Ovary (tissue), 7 donors: ENCODE measurements at regions not wholly inside any gene's neighbourhood (a gene's known extent, or its start where the extent isn't known, plus 50 kb on each side); places are given as distances from the start of the nearest gene placed in this dataset.

Experiments used
- DNase-seq, 5 donors: peaks; one replicate each; pipeline ENCODE4 v3.0.0-alpha.2; 2019 to 2020
- H3K27ac ChIP-seq, 2 donors: fragments of 200-600 bp; one replicate each; pipeline versions ENCODE4 v1.5.1 to v1.8.0; 2019 to 2022
- H3K27me3 ChIP-seq: fragments of 200-600 bp; one replicate; pipeline ENCODE4 v1.8.0; 2022
- H3K36me3 ChIP-seq: fragments of 200-600 bp; sonication (generic); one replicate; pipeline ENCODE4 v1.5.1; 2019
- H3K4me1 ChIP-seq: one replicate; pipeline ENCODE4 v1.8.1; 2013; ENCODE audit warnings: mild to moderate bottlenecking, moderate library complexity; ENCODE audit not compliant: insufficient read depth
- H3K4me3 ChIP-seq: fragments of 200-600 bp; sonication (generic); one replicate; pipeline ENCODE4 v1.5.1; 2017
- H3K9me3 ChIP-seq, 2 donors: fragments of 200-600 bp in 1 of 2; sonication (generic) in 1 of 2; one replicate each; pipeline versions ENCODE4 v1.5.1 to v1.8.1; 2013 to 2019; ENCODE audit warnings: mild to moderate bottlenecking in 1 of 2, moderate library complexity in 1 of 2
- CTCF ChIP-seq, 3 donors: fragments of 450-650 bp in 2 of 3; fragments of 200-600 bp in 1 of 3; IDR thresholded peaks; one replicate each; pipeline versions ENCODE4 v1.5.1 to v1.8.0; 2016 to 2022; ENCODE audit warnings: antibody characterized with exemption in 3 of 3, mild to moderate bottlenecking in 1 of 3
- EP300 ChIP-seq: sonication (generic); formaldehyde crosslinking; IDR thresholded peaks from one replicate; pipeline ENCODE4 v1.6.1; 2017; ENCODE audit warnings: antibody characterized with exemption
- POLR2A ChIP-seq: fragments of 450-650 bp; IDR thresholded peaks from one replicate; pipeline ENCODE4 v1.6.1; 2017; ENCODE audit warnings: antibody characterized with exemption, mild to moderate bottlenecking, moderate library complexity
- WGBS, 3 donors: extraction: QIAGEN DNeasy Blood & Tissue Kit in 1 of 3; methylation state at CpG; one replicate each; pipeline versions ENCODE4 v1.1.5 to v1.1.7; 2013 to 2017; 5-methylcytosine and 5-hydroxymethylcytosine counted together
- intact Hi-C, 4 donors: fragments of 100-400 bp; cut with DNase I; formaldehyde crosslinking; loops; one replicate each; pipeline versions ENCODE4 v1.11.0 to v1.15.1; 2022 to 2023
- donor health status: DM: no; HTN: no; CAD: no; lungs with moderate emphysema.
- donor health status: DM: no; HTN: no; CAD: no.
- donor health status: Bipolar disorder and iron deficiency.
- donor health status: DM: no; HTN: no; CAD: no.
- donor health status: DM: yes; HTN: yes; CAD: no.

- TF ChIP-seq POLR2A (no peak), CTCF (IDR thresholded peaks at IDR 0.05) (no peak), EP300 (no peak)
- Histone ChIP-seq H3K36me3 (no peaks in the 10 kb centered on the region), H3K27ac (no peak overlapping the region), H3K9me3 (no peaks in the 10 kb centered on the region), H3K27me3 (no peaks in the 10 kb centered on the region), H3K4me1 (no peaks in the 10 kb centered on the region), H3K4me3 (no peak overlapping the region)
- intact Hi-C loops = no loop called here
- WGBS, 3 donors = 32 to 56% (median 56%) methylated on average over 1 of the region's 1 CpG
- no peak for DNase-seq
Observed at GRCh38 chr4:123930996-123931395, 534.4 kb downstream of the SPRY1 start.

GRCh38 chr4:123934096-123934495 lies 537.5 kb downstream of the SPRY1 start:
- Histone ChIP-seq H3K4me3 (no peak overlapping the region), H3K4me1 (no peaks in the 10 kb centered on the region), H3K27me3 (no peaks in the 10 kb centered on the region), H3K36me3 (no peaks in the 10 kb centered on the region), H3K9me3 (no peaks in the 10 kb centered on the region), H3K27ac (no peak overlapping the region)
- intact Hi-C loops = no loop called here
- WGBS, 3 donors = 71 to 73% (median 71%) methylated on average over 2 of the region's 2 CpGs
- TF ChIP-seq EP300 = no peak
- no peak for TF ChIP-seq POLR2A
- no peak for TF ChIP-seq CTCF (IDR thresholded peaks at IDR 0.05)
- no peak for DNase-seq

GRCh38 chr4:123936621-123937043 lies 540.0 kb downstream of the SPRY1 start:
- intact Hi-C loops = no loop called here
- H3K4me1 ChIP-seq = no peaks in the 10 kb centered on the region
- DNase-seq = no peak
- H3K36me3 ChIP-seq = no peaks in the 10 kb centered on the region
- H3K27me3 ChIP-seq = no peaks in the 10 kb centered on the region
- WGBS, 3 donors = 25 to 26% (median 25%) methylated on average over 2 of the region's 2 CpGs
- TF ChIP-seq POLR2A = no peak
- TF ChIP-seq EP300 = no peak
- TF ChIP-seq CTCF (IDR thresholded peaks at IDR 0.05) = no peak
- no peak overlapping the region for H3K27ac ChIP-seq
- no peaks in the 10 kb centered on the region for H3K9me3 ChIP-seq
- no peak overlapping the region for H3K4me3 ChIP-seq

- TF ChIP-seq EP300 (no peak), CTCF (IDR thresholded peaks at IDR 0.05) (no peak), POLR2A (no peak)
- DNase-seq = no peak
- H3K27me3 ChIP-seq = no peaks in the 10 kb centered on the region
- 20 to 40% (median 21%) methylated on average over 4 of the region's 4 CpGs for WGBS, 3 donors
- no peaks in the 10 kb centered on the region for H3K36me3 ChIP-seq
- no peak overlapping the region for H3K27ac ChIP-seq
- intact Hi-C loops = no loop called here
- H3K4me3 ChIP-seq = no peak overlapping the region
- no peaks in the 10 kb centered on the region for H3K4me1 ChIP-seq
- no peaks in the 10 kb centered on the region for H3K9me3 ChIP-seq
Observed at GRCh38 chr4:123937581-123937980, 541.0 kb downstream of the SPRY1 start.

GRCh38 chr4:123939621-123940020 lies 543.0 kb downstream of the SPRY1 start:
- TF ChIP-seq CTCF (IDR thresholded peaks at IDR 0.05) = no peak
- no peak for TF ChIP-seq EP300
- TF ChIP-seq POLR2A = no peak
- Histone ChIP-seq H3K4me1 (no peaks in the 10 kb centered on the region), H3K27ac (no peak overlapping the region), H3K36me3 (no peaks in the 10 kb centered on the region), H3K4me3 (no peak overlapping the region), H3K27me3 (no peaks in the 10 kb centered on the region), H3K9me3 (no peaks in the 10 kb centered on the region)
- DNase-seq = no peak
- intact Hi-C loops = no loop called here
- 63 to 85% (median 72%) methylated on average over 1 of the region's 1 CpG for WGBS, 3 donors
